HG03432 (cell line): ENCODE measurements at regions not wholly inside any gene's neighbourhood (a gene's known extent, or its start where the extent isn't known, plus 50 kb on each side); places are given as distances from the start of the nearest gene placed in this dataset.
"Not testable (repeated sequence)": the region's sequence is repeated elsewhere in the genome, so short reads cannot be mapped to it uniquely, and the experiment has no call there.

Source experiments
- ATAC-seq: cut with Tn5 transposase; IDR thresholded peaks from one replicate; pipeline ENCODE4 v1.9.1; 2021; ENCODE audit warnings: mild to moderate bottlenecking, moderate library complexity; ENCODE audit not compliant: unreplicated experiment

- ATAC-seq = no peak
Observed at GRCh38 chr6:40705354-40705753, 118.2 kb upstream of the LRFN2 start.

GRCh38 chr6:40701352-40702007 is 114.3 kb upstream of the LRFN2 start:
- no peak for ATAC-seq

- no peak for ATAC-seq
Observed at GRCh38 chr6:40700006-40700580, 112.9 kb upstream of the LRFN2 start.

- ATAC-seq = no peak
Observed at GRCh38 chr6:40695750-40696415, 108.7 kb upstream of the LRFN2 start.

- no peak for ATAC-seq
Observed at GRCh38 chr6:40695114-40695513, 108.0 kb upstream of the LRFN2 start.

- no peak for ATAC-seq
Observed at GRCh38 chr6:40693768-40694167, 106.6 kb upstream of the LRFN2 start.

- ATAC-seq = no peak
Observed at GRCh38 chr6:40692337-40692736, 105.2 kb upstream of the LRFN2 start.

GRCh38 chr6:40689185-40689584 is 102.0 kb upstream of the LRFN2 start:
- no peak for ATAC-seq

GRCh38 chr6:40688214-40688761 is 101.1 kb upstream of the LRFN2 start:
- ATAC-seq = no peak

- no peak for ATAC-seq
Observed at GRCh38 chr6:40685862-40686261, 98.7 kb upstream of the LRFN2 start.

- no peak for ATAC-seq
Observed at GRCh38 chr6:40681622-40682021, 94.5 kb upstream of the LRFN2 start.

GRCh38 chr6:40678941-40679340 is 91.8 kb upstream of the LRFN2 start:
- ATAC-seq = no peak

- no peak for ATAC-seq
Observed at GRCh38 chr6:40674170-40674569, 87.0 kb upstream of the LRFN2 start.

- ATAC-seq = no peak
Observed at GRCh38 chr6:40672087-40672486, 84.9 kb upstream of the LRFN2 start.

GRCh38 chr6:40671694-40672050 is 84.5 kb upstream of the LRFN2 start:
- no peak for ATAC-seq

GRCh38 chr6:40671001-40671693 is 84.0 kb upstream of the LRFN2 start:
- ATAC-seq = no peak

GRCh38 chr6:40669343-40669742 is 82.2 kb upstream of the LRFN2 start:
- ATAC-seq = no peak

GRCh38 chr6:40668203-40668602 is 81.0 kb upstream of the LRFN2 start:
- no peak for ATAC-seq

- no peak for ATAC-seq
Observed at GRCh38 chr6:40666530-40666929, 79.4 kb upstream of the LRFN2 start.

- ATAC-seq = no peak
Observed at GRCh38 chr6:40661726-40662125, 74.6 kb upstream of the LRFN2 start.

GRCh38 chr6:40656772-40657171 is 69.6 kb upstream of the LRFN2 start:
- ATAC-seq = not testable (repeated sequence)

GRCh38 chr6:40654828-40655227 is 67.7 kb upstream of the LRFN2 start:
- ATAC-seq = no peak
